HuH-7.5 (cell line): ENCODE measurements at regions not wholly inside any gene's neighbourhood (a gene's known extent, or its start where the extent isn't known, plus 50 kb on each side); places are given as distances from the start of the nearest gene placed in this dataset.
"Not testable (repeated sequence)": the region's sequence is repeated elsewhere in the genome, so short reads cannot be mapped to it uniquely, and the experiment has no call there.

Source experiments
- DNase-seq: peaks from one replicate; pipeline ENCODE4 v3.0.0; 2011; ENCODE audit warnings: low spot score

GRCh38 chr13:96934889-96935489, 59.3 kb downstream of the OXGR1 start:
- no peak for DNase-seq

GRCh38 chr13:96925916-96926628, 68.2 kb downstream of the OXGR1 start:
- DNase-seq, result peak; percentile 6

GRCh38 chr13:96925477-96925876, 68.8 kb downstream of the OXGR1 start:
- no peak for DNase-seq

GRCh38 chr13:96918861-96919631, 75.2 kb downstream of the OXGR1 start:
- not testable (repeated sequence) for DNase-seq

GRCh38 chr13:96904232-96904631, 90.0 kb downstream of the OXGR1 start:
- no peak for DNase-seq

- DNase-seq, result no peak
Measured at GRCh38 chr13:96903085-96903484, 91.2 kb downstream of the OXGR1 start.

- DNase-seq, result no peak
Measured at GRCh38 chr13:96900986-96901385, 93.3 kb downstream of the OXGR1 start.

- no peak for DNase-seq
Measured at GRCh38 chr13:96899946-96900345, 94.3 kb downstream of the OXGR1 start.

- no peak for DNase-seq
Measured at GRCh38 chr13:96898646-96899254, 95.5 kb downstream of the OXGR1 start.

GRCh38 chr13:96898212-96898611, 96.1 kb downstream of the OXGR1 start:
- DNase-seq, result no peak
